H1 (cell line): ENCODE measurements at regions not wholly inside any gene's neighbourhood (a gene's known extent, or its start where the extent isn't known, plus 50 kb on each side); places are given as distances from the start of the nearest gene placed in this dataset.
"Not testable (repeated sequence)": the region's sequence is repeated elsewhere in the genome, so short reads cannot be mapped to it uniquely, and the experiment has no call there.

Experiments used
- CTCF ChIA-PET: fragments of 300-600 bp; sonication (Branson Sonifier 250); formaldehyde crosslinking; loops from one replicate; lab custom pipeline; 2021; ENCODE audit not compliant: partially characterized antibody; lab: Charles Lee
- POLR2A ChIA-PET: fragments of 300-600 bp; sonication (Branson Sonifier 250); formaldehyde crosslinking; loops from one replicate; lab custom pipeline; 2021; ENCODE audit warnings: inconsistent platforms; ENCODE audit not compliant: partially characterized antibody; lab: Charles Lee
- DNase-seq, 2 experiments: peaks; one replicate each; pipeline versions ENCODE4 v3.0.0 to v3.0.0-alpha.2; 2010 to 2022; ENCODE audit warnings: low spot score in 2 of 2, low read depth in 1 of 2, mixed read lengths in 1 of 2
- FAIRE-seq: peaks from 2 replicates; lab custom pipeline; 2011; peaks lifted over from hg19 to GRCh38; lab: Jason Lieb, UNC
- H2AFZ ChIP-seq: 2 replicates; pipeline ENCODE4 v1.8.1; 2012; ENCODE audit warnings: low read length, inconsistent platforms
- H2AK5ac ChIP-seq: 2 replicates; pipeline ENCODE4 v1.6.1; 2013; ENCODE audit warnings: low read depth, low read length
- H2BK120ac ChIP-seq: replicated peaks from 2 replicates; pipeline ENCODE3; 2013; ENCODE audit warnings: low read depth, low read length, inconsistent platforms
- H2BK12ac ChIP-seq: 2 replicates; pipeline ENCODE4 v1.6.1; 2013; ENCODE audit warnings: low read depth, low read length
- H2BK15ac ChIP-seq: 2 replicates; pipeline ENCODE4 v1.6.1; 2013; ENCODE audit warnings: low read length
- H2BK20ac ChIP-seq: 2 replicates; pipeline ENCODE4 v1.6.1; 2013; ENCODE audit warnings: low read length
- H2BK5ac ChIP-seq: 2 replicates; pipeline ENCODE4 v1.6.1; 2013; ENCODE audit warnings: low read depth, low read length
- H3K14ac ChIP-seq: 2 replicates; pipeline ENCODE4 v1.6.1; 2013; ENCODE audit warnings: inconsistent platforms; ENCODE audit not compliant: insufficient read length
- H3K18ac ChIP-seq: 2 replicates; pipeline ENCODE4 v1.6.1; 2013; ENCODE audit warnings: low read length; ENCODE audit errors: extremely low read depth
- H3K23ac ChIP-seq: 2 replicates; pipeline ENCODE4 v1.6.1; 2013; ENCODE audit warnings: inconsistent platforms; ENCODE audit not compliant: insufficient read length
- H3K23me2 ChIP-seq: 2 replicates; pipeline ENCODE4 v1.6.1; 2013; ENCODE audit warnings: low read depth, low read length
- H3K27ac ChIP-seq: 2 replicates; pipeline ENCODE4 v1.6.1; 2011; ENCODE audit warnings: low read depth, low read length, inconsistent platforms
- H3K27me3 ChIP-seq, 4 experiments: replicated peaks in 1 of 4; 1 replicate in 1 of 4; 2 replicates in 3 of 4; pipeline versions ENCODE4 v1.6.1 to v1.8.1; 2011 to 2013; ENCODE audit warnings: low read length in 3 of 4, mild to moderate bottlenecking in 3 of 4, inconsistent platforms in 2 of 4, mixed read lengths in 2 of 4, moderate library complexity in 1 of 4; ENCODE audit not compliant: control insufficient read depth in 3 of 4, insufficient read depth in 3 of 4; ENCODE audit errors: extremely low read depth in 1 of 4
- H3K36me3 ChIP-seq, 4 experiments: 2 replicates each; pipeline versions ENCODE4 v1.6.1 to v1.8.1; 2011 to 2013; ENCODE audit warnings: mild to moderate bottlenecking in 4 of 4, low read length in 3 of 4, moderate library complexity in 2 of 4, control low read depth in 1 of 4, inconsistent platforms in 1 of 4; ENCODE audit not compliant: insufficient read depth in 4 of 4, control insufficient read depth in 2 of 4
- H3K4ac ChIP-seq: replicated peaks from 2 replicates; pipeline ENCODE3; 2013; ENCODE audit warnings: low read length, low read depth, mixed read lengths, inconsistent platforms; ENCODE audit not compliant: insufficient read length
- H3K4me1 ChIP-seq, 4 experiments: replicated peaks in 1 of 4; 1 replicate in 1 of 4; 2 replicates in 3 of 4; pipeline versions ENCODE4 v1.6.1 to v1.8.1; 2011 to 2013; ENCODE audit warnings: low read length in 3 of 4, inconsistent platforms in 2 of 4, mixed read lengths in 1 of 4; ENCODE audit not compliant: insufficient read depth in 4 of 4, control insufficient read depth in 3 of 4
- H3K4me2 ChIP-seq, 2 experiments: 2 replicates each; pipeline versions ENCODE4 v1.6.1 to v1.8.1; 2011 to 2013; ENCODE audit warnings: low read depth in 2 of 2, low read length in 2 of 2, control low read depth in 1 of 2, inconsistent platforms in 1 of 2, mild to moderate bottlenecking in 1 of 2; ENCODE audit not compliant: insufficient read depth in 1 of 2
- H3K4me3 ChIP-seq, 4 experiments: fragments of 200-600, 300-600 bp in 1 of 4; sonication (generic), shearing (Covaris generic), sonication (Bioruptor Twin) in 1 of 4; 2 replicates each; pipeline versions ENCODE4 v1.5.1 to v1.8.1; 2011 to 2016; ENCODE audit warnings: low read length in 4 of 4, low read depth in 3 of 4, control low read depth in 2 of 4, inconsistent platforms in 2 of 4, mild to moderate bottlenecking in 2 of 4, mixed read lengths in 1 of 4, moderate library complexity in 1 of 4; ENCODE audit not compliant: insufficient read depth in 2 of 4; ENCODE audit errors: extremely low read depth in 1 of 4
- H3K56ac ChIP-seq: replicated peaks from 2 replicates; pipeline ENCODE3; 2013; ENCODE audit warnings: low read depth, mild to moderate bottlenecking, mixed read lengths, low read length, inconsistent platforms; ENCODE audit not compliant: insufficient read length
- H3K79me1 ChIP-seq: 2 replicates; pipeline ENCODE4 v1.6.1; 2013; ENCODE audit warnings: low read depth, low read length, control low read depth
- H3K79me2 ChIP-seq, 2 experiments: 2 replicates each; pipeline versions ENCODE4 v1.6.1 to v1.8.1; 2012 to 2013; ENCODE audit warnings: low read length in 2 of 2, mild to moderate bottlenecking in 2 of 2, inconsistent platforms in 1 of 2; ENCODE audit not compliant: insufficient read depth in 2 of 2, control insufficient read depth in 1 of 2
- H3K9ac ChIP-seq, 4 experiments: replicated peaks in 1 of 4; 1 replicate in 1 of 4; 2 replicates in 3 of 4; pipeline versions ENCODE4 v1.6.1 to v1.8.1; 2011 to 2013; ENCODE audit warnings: low read depth in 3 of 4, low read length in 3 of 4, control low read depth in 2 of 4, mild to moderate bottlenecking in 2 of 4, moderate library complexity in 2 of 4, inconsistent platforms in 1 of 4; ENCODE audit errors: extremely low read depth in 1 of 4
- H3K9me3 ChIP-seq, 2 experiments: 2 replicates each; pipeline versions ENCODE4 v1.6.1 to v1.8.1; 2012 to 2013; ENCODE audit warnings: mild to moderate bottlenecking in 2 of 2, moderate library complexity in 2 of 2, control low read depth in 1 of 2, inconsistent platforms in 1 of 2, low read depth in 1 of 2, low read length in 1 of 2, mixed read lengths in 1 of 2; ENCODE audit not compliant: insufficient read depth in 2 of 2
- H4K20me1 ChIP-seq, 2 experiments: replicated peaks in 1 of 2; 2 replicates each; pipeline versions ENCODE3 to v1.8.1; 2011 to 2013; ENCODE audit warnings: inconsistent platforms in 2 of 2, low read length in 2 of 2, mild to moderate bottlenecking in 1 of 2; ENCODE audit not compliant: insufficient read depth in 2 of 2, control insufficient read depth in 1 of 2
- H4K5ac ChIP-seq: 2 replicates; pipeline ENCODE4 v1.6.1; 2013; ENCODE audit warnings: low read length, low read depth, mixed read lengths, inconsistent platforms; ENCODE audit not compliant: insufficient read length
- H4K8ac ChIP-seq: 2 replicates; pipeline ENCODE4 v1.8.0; 2013; ENCODE audit warnings: mild to moderate bottlenecking, moderate library complexity, low read length, inconsistent platforms; ENCODE audit not compliant: insufficient read depth; ENCODE audit errors: extremely low read depth
- H4K91ac ChIP-seq: replicated peaks from 2 replicates; pipeline ENCODE3; 2013; ENCODE audit warnings: low read length, mixed read lengths, inconsistent platforms; ENCODE audit not compliant: insufficient read length
- CREB1 ChIP-seq: IDR thresholded peaks from 2 replicates; pipeline ENCODE4 v1.6.1; 2012; ENCODE audit warnings: inconsistent platforms
- EP300 ChIP-seq, 2 experiments: IDR thresholded peaks; 1 replicate in 1 of 2; 2 replicates in 1 of 2; pipeline ENCODE4 v1.6.1; 2011 to 2012; ENCODE audit warnings: low read depth in 2 of 2, low read length in 2 of 2, mild to moderate bottlenecking in 2 of 2, borderline replicate concordance in 1 of 2, inconsistent platforms in 1 of 2, moderate library complexity in 1 of 2
- KDM4A ChIP-seq: IDR thresholded peaks from one replicate; pipeline ENCODE4 v1.7.1; 2012; ENCODE audit warnings: low read depth, mild to moderate bottlenecking, moderate library complexity, low read length, inconsistent platforms; ENCODE audit not compliant: severe bottlenecking
- PHF8 ChIP-seq: fragments of 200-600 bp; sonication (generic); conservative IDR thresholded peaks from 2 replicates; pipeline ENCODE4 v1.7.1; 2012; ENCODE audit warnings: low read depth, mild to moderate bottlenecking, inconsistent platforms, low read length, moderate library complexity
- POLR2A ChIP-seq, 2 experiments: IDR thresholded peaks; 1 replicate in 1 of 2; 2 replicates in 1 of 2; pipeline ENCODE4 v1.6.1; 2011; ENCODE audit warnings: low read depth in 2 of 2, low read length in 2 of 2, mild to moderate bottlenecking in 2 of 2; ENCODE audit errors: control extremely low read depth in 1 of 2
- RBBP5 ChIP-seq: IDR thresholded peaks from 2 replicates; pipeline ENCODE4 v1.7.1; 2012; ENCODE audit warnings: low read depth, mild to moderate bottlenecking, inconsistent platforms, low read length, moderate library complexity, borderline replicate concordance
- RFX5 ChIP-seq: IDR thresholded peaks from 2 replicates; pipeline ENCODE4 v1.6.1; 2011; ENCODE audit warnings: low read depth, low read length, improper control_type of control experiment, borderline replicate concordance
- SP1 ChIP-seq: IDR thresholded peaks from 2 replicates; pipeline ENCODE4 v1.6.1; 2011; ENCODE audit warnings: low read depth, low read length
- TAF1 ChIP-seq: IDR thresholded peaks from 2 replicates; pipeline ENCODE4 v1.6.1; 2011; ENCODE audit warnings: mild to moderate bottlenecking, low read depth, low read length
- TBP ChIP-seq: IDR thresholded peaks from 2 replicates; pipeline ENCODE4 v1.6.1; 2011; ENCODE audit warnings: low read depth, low read length, improper control_type of control experiment
- WGBS, 2 experiments: shearing (Covaris generic) in 1 of 2; methylation state at CpG; one replicate each; pipeline versions ENCODE4 v1.1.6 to v1.1.7; 2013 to 2015; ENCODE audit warnings: low lambda C conversion rate in 2 of 2, mixed read lengths in 2 of 2, inconsistent platforms in 1 of 2, low coverage in 1 of 2, missing lambda C conversion rate in 1 of 2; ENCODE audit not compliant: insufficient replicate concordance in 2 of 2, insufficient coverage in 1 of 2, insufficient read length in 1 of 2; ENCODE audit errors: extremely low coverage in 1 of 2, missing lambda C conversion rate in 1 of 2; 5-methylcytosine and 5-hydroxymethylcytosine counted together

DNA sequence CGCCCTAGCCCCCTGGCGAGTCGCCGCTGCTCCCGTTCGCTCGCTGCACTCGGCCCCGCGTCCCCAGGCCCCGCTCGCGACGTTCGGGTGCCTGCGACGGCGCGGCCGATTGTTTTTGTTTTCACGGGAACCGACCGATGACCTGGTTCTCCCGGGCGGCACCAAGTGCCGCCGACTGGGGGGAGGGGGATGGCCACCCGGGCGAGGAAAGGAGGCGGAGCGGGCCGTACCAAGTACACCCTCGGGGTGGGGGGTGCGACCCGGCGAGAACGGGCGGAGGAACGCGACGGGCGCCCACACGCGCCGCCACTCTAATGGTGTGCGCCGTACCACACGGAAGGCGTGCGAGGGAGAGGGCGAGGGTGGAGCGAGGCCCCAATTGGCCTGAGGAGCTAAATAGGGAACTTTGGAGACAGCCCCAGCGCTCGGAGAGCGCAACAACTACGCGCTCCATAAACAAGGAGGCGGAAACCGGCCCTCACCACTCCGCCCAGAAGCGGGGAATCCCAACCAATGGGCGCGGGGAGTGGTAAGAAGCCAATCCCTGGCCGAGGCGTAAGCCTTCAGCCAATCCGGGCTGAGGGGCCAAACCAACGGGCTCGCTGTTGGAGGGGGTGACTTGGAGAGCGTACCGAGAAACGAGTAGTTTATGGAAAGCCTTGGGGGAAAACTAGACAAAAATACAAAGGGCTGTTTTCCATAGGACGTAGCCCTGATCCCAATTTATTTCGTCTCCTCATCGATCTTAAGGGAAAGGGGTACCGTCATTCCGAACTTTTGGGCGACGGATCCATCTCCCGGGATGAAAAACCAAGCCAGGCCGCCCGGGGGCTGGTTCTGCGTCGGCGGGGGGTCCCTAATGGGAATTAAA lies 54.8 kb upstream of the PLGLB1 start:
- H3K4ac ChIP-seq, H2AK5ac ChIP-seq, H3K18ac ChIP-seq, FAIRE-seq, H3K14ac ChIP-seq, H3K23me2 ChIP-seq, H4K20me1 ChIP-seq, CTCF ChIA-PET, H3K27me3 ChIP-seq, H3K23ac ChIP-seq, H2BK120ac ChIP-seq, H2AFZ ChIP-seq, POLR2A ChIA-PET, H3K56ac ChIP-seq, H3K79me1 ChIP-seq, H3K9me3 ChIP-seq, H2BK15ac ChIP-seq, H3K4me1 ChIP-seq, H3K36me3 ChIP-seq, H2BK5ac ChIP-seq, H4K91ac ChIP-seq, H2BK12ac ChIP-seq, H2BK20ac ChIP-seq: not testable (repeated sequence)
- Histone ChIP-seq H3K79me2 (peaks cover 0 to 15% of the 10 kb centered on the region in 2 experiments; a peak in 2 of 4 replicates), H4K8ac (peak overlapping the region; percentile 85), H3K9ac (peak overlapping the region; percentile 56 to 95 (median 86)), H3K4me2 (peak overlapping the region; percentile 33 to 37; a peak in 3 of 4 replicates), H4K5ac (peak overlapping the region; percentile 86), H3K27ac (peak overlapping the region; percentile 79; the same call in 1 of the 2 replicates), H3K4me3 (peak overlapping the region; percentile 50 to 78 (median 62))
- peak; percentile 33 to 89 for DNase-seq
- TF ChIP-seq KDM4A (peak; percentile 27), TBP (peak; percentile 68; the same call in 1 of the 2 replicates), POLR2A (IDR thresholded peaks at IDR 0.05; ENCODE audit: control extremely low read depth in 1 of 2, low read depth in 2 of 2, low read length in 2 of 2) (peak; percentile 52 to 70), TAF1 (peak; percentile 63), SP1 (0 out of 2 replicates have a peak, but pooled peaks have one; percentile 52), PHF8 (peak; percentile 45), CREB1 (peak; percentile 75), RFX5 (peak; percentile 13; the same call in 1 of the 2 replicates), RBBP5 (peak; percentile 53; the same call in 1 of the 2 replicates), EP300 (IDR thresholded peaks at IDR 0.05; ENCODE audit: borderline replicate concordance in 1 of 2, low read depth in 2 of 2, low read length in 2 of 2) (peak in 1 of 2 experiments; percentile 66; a peak in 1 of 3 replicates)
- 2% methylated on average over 18 of the region's 84 CpGs; no CpG with 5 or more reads in 1 of the 2 experiments for WGBS, 2 experiments
